H1 (cell line): ENCODE measurements at regions not wholly inside any gene's neighbourhood (a gene's known extent, or its start where the extent isn't known, plus 50 kb on each side); places are given as distances from the start of the nearest gene placed in this dataset.

ENCODE experiments used
- ATF3 ChIP-seq: IDR thresholded peaks from 2 replicates; pipeline ENCODE4 v1.6.1; 2011; ENCODE audit warnings: low read depth, mild to moderate bottlenecking, low read length; ENCODE audit not compliant: insufficient read depth
- BACH1 ChIP-seq: IDR thresholded peaks from 2 replicates; pipeline ENCODE4 v1.6.1; 2012; ENCODE audit warnings: low read length, improper control_type of control experiment
- BCL11A ChIP-seq, 2 experiments: IDR thresholded peaks; one replicate each; pipeline ENCODE4 v1.6.1; 2011; ENCODE audit warnings: low read depth in 2 of 2, low read length in 2 of 2, mild to moderate bottlenecking in 2 of 2
- CHD7 ChIP-seq: fragments of 300-600 bp; sonication (generic); IDR thresholded peaks from 2 replicates; pipeline ENCODE4 v1.7.1; 2012; ENCODE audit warnings: low read length, moderate library complexity, mild to moderate bottlenecking, inconsistent platforms; ENCODE audit not compliant: insufficient replicate concordance
- EGR1 ChIP-seq: IDR thresholded peaks from 2 replicates; pipeline ENCODE4 v1.6.1; 2011; ENCODE audit warnings: low read depth, low read length, borderline replicate concordance
- MAFK ChIP-seq: IDR thresholded peaks from 2 replicates; pipeline ENCODE4 v1.6.1; 2012; ENCODE audit warnings: low read depth, mild to moderate bottlenecking, improper control_type of control experiment, low read length
- MAX ChIP-seq: IDR thresholded peaks from 2 replicates; pipeline ENCODE4 v1.6.1; 2012; ENCODE audit warnings: inconsistent platforms
- POLR2AphosphoS5 ChIP-seq: IDR thresholded peaks from 2 replicates; pipeline ENCODE4 v1.6.1; 2011; ENCODE audit warnings: low read depth, low read length
- RFX5 ChIP-seq: IDR thresholded peaks from 2 replicates; pipeline ENCODE4 v1.6.1; 2011; ENCODE audit warnings: low read depth, low read length, improper control_type of control experiment, borderline replicate concordance
- SIX5 ChIP-seq: IDR thresholded peaks from 2 replicates; pipeline ENCODE4 v1.6.1; 2011; ENCODE audit warnings: mild to moderate bottlenecking, low read depth, low read length
- SP2 ChIP-seq: IDR thresholded peaks from 2 replicates; pipeline ENCODE4 v1.6.1; 2012; ENCODE audit warnings: mild to moderate bottlenecking, low read length, inconsistent platforms
- SP4 ChIP-seq: IDR thresholded peaks from 2 replicates; pipeline ENCODE4 v1.6.1; 2012; ENCODE audit warnings: low read length, inconsistent platforms
- TEAD4 ChIP-seq: IDR thresholded peaks from 2 replicates; pipeline ENCODE4 v1.6.1; 2012; ENCODE audit warnings: low read depth, low read length, inconsistent platforms, mixed read lengths

- TF ChIP-seq CHD7, result no peak
- TF ChIP-seq RFX5, result no peak
- no peak for TF ChIP-seq MAX
- TF ChIP-seq BCL11A (IDR thresholded peaks at IDR 0.05; ENCODE audit: low read depth in 2 of 2, low read length in 2 of 2), result no peak
- no peak for TF ChIP-seq MAFK
- TF ChIP-seq TEAD4, result no peak
- TF ChIP-seq BACH1, result no peak
- TF ChIP-seq POLR2AphosphoS5, result no peak
- TF ChIP-seq EGR1, result no peak
- TF ChIP-seq SP4, result no peak
- no peak for TF ChIP-seq SP2
- no peak for TF ChIP-seq ATF3
- no peak for TF ChIP-seq SIX5
Observed at GRCh38 chr10:2079603-2080078, 342.3 kb upstream of the ADARB2 start (continued).
